Left lung (tissue), 4 donors: ENCODE measurements at regions not wholly inside any gene's neighbourhood (a gene's known extent, or its start where the extent isn't known, plus 50 kb on each side); places are given as distances from the start of the nearest gene placed in this dataset.

ENCODE experiments used
- ATAC-seq: fragments of 200-7000 bp; cut with Tn5 transposase; one replicate; pipeline ENCODE4 v1.9.1; 2020; ENCODE audit warnings: moderate library complexity
- DNase-seq, 4 donors: peaks; one replicate each; pipeline ENCODE4 v3.0.0-alpha.2; 2013 to 2020
- H3K27ac ChIP-seq, 2 donors: fragments of 200-600 bp; sonication (generic) in 1 of 2; one replicate each; pipeline versions ENCODE4 v1.5.0 to v1.8.0; 2020 to 2021
- H3K27me3 ChIP-seq, 2 donors: fragments of 200-600 bp; sonication (generic) in 1 of 2; one replicate each; pipeline versions ENCODE4 v1.5.0 to v1.8.0; 2020 to 2021
- H3K36me3 ChIP-seq, 2 donors: fragments of 200-600 bp; sonication (generic) in 1 of 2; one replicate each; pipeline versions ENCODE4 v1.5.0 to v1.8.0; 2020 to 2021
- H3K4me1 ChIP-seq, 2 donors: fragments of 200-600 bp; one replicate each; pipeline ENCODE4 v1.8.0; 2021
- H3K4me3 ChIP-seq, 2 donors: fragments of 200-600 bp; sonication (generic) in 1 of 2; one replicate each; pipeline versions ENCODE4 v1.5.0 to v1.8.0; 2020 to 2021; ENCODE audit warnings: mild to moderate bottlenecking in 1 of 2
- H3K9me3 ChIP-seq, 2 donors: fragments of 200-600 bp; sonication (generic) in 1 of 2; one replicate each; pipeline versions ENCODE4 v1.5.0 to v1.8.0; 2020 to 2021
- intact Hi-C, 2 donors: fragments of 100-400 bp; cut with DNase I; formaldehyde crosslinking; loops; one replicate each; pipeline versions ENCODE4 v1.11.2 to v1.14.2; 2022
- TF ChIP-seq, protein P1 (sequence below), 2 donors: fragments of 200-600 bp; sonication (generic) in 1 of 2; IDR thresholded peaks; one replicate each; pipeline versions ENCODE4 v1.5.0 to v1.8.0; 2021; ENCODE audit warnings: antibody characterized with exemption in 2 of 2
- donor health status: DM: no; HTN: yes; CAD: no.
- donor health status: DM: no; HTN: no; CAD: no.

DNA sequence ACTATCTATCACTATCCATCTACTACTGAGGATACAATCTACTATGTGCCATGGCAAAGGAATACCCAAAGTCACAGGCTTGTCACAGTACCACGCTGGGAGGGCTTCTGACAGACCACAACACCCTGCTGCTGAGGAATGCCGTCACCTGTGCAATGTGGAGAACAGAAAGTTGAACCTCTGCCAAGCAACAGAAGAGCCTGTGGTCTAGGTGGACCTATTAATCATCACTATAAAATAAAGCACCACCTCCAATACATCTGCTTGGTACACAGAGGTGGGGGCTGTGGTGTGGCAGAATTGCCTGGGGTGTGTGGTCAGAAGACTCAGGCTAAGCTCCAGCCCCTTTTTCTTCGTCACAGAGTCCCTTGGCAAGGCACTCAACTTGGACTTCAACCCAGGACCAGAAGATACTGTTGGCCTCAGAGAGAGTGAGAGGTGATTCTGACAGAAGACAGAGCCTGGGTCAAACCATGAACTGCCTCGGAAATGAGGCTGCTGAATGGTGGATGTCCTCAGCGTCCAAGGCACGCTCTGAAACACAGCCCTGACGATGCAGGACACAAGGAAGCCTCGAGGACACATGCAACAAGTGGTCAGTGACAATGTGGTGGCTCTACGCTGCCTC is 189.4 kb upstream of the CHRNA7 start:
- no peak overlapping the region for H3K4me3 ChIP-seq
- ATAC-seq = no peak
- no peak for DNase-seq
- H3K36me3 ChIP-seq = no peaks in the 10 kb centered on the region
- H3K9me3 ChIP-seq = no peaks in the 10 kb centered on the region
- TF ChIP-seq, protein P1, sequence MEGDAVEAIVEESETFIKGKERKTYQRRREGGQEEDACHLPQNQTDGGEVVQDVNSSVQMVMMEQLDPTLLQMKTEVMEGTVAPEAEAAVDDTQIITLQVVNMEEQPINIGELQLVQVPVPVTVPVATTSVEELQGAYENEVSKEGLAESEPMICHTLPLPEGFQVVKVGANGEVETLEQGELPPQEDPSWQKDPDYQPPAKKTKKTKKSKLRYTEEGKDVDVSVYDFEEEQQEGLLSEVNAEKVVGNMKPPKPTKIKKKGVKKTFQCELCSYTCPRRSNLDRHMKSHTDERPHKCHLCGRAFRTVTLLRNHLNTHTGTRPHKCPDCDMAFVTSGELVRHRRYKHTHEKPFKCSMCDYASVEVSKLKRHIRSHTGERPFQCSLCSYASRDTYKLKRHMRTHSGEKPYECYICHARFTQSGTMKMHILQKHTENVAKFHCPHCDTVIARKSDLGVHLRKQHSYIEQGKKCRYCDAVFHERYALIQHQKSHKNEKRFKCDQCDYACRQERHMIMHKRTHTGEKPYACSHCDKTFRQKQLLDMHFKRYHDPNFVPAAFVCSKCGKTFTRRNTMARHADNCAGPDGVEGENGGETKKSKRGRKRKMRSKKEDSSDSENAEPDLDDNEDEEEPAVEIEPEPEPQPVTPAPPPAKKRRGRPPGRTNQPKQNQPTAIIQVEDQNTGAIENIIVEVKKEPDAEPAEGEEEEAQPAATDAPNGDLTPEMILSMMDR (IDR thresholded peaks at IDR 0.05) = no peak
- H3K4me1 ChIP-seq = no peaks in the 10 kb centered on the region
- intact Hi-C loops = no loop called here
- H3K27ac ChIP-seq = no peak overlapping the region
- H3K27me3 ChIP-seq = no peaks in the 10 kb centered on the region

DNA sequence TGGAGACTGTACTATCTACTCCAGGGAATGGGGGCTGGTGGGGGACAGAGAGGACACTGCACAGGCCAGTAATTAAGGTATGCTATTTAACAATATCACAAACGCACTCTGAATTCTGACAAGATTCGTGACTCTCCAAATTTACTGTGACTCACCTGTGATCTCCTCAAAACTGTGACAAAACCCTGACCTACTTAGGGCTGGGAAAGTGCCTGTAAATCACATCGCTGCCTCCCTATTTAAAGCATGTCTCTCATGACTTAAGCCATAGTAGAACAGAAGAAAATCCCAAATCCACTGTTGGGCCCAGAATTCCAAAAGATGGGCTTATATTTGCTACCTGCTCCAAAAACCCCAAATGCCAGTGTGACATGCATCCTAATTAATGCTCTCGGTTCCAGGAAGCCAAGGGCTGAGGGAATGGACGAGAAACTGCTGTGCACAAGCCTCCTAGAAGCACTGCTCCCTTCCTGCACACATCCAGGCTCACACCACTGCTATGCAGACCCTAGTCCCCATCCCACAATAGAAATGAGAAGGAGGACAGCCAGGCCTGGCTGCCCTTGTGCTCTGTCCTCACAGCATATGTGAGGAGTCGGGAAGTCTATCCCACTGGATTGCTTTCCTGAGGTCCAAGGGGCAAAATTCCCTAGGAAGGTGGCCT is 187.7 kb upstream of the CHRNA7 start:
- no peaks in the 10 kb centered on the region for H3K4me1 ChIP-seq
- intact Hi-C loops = no loop called here

DNA sequence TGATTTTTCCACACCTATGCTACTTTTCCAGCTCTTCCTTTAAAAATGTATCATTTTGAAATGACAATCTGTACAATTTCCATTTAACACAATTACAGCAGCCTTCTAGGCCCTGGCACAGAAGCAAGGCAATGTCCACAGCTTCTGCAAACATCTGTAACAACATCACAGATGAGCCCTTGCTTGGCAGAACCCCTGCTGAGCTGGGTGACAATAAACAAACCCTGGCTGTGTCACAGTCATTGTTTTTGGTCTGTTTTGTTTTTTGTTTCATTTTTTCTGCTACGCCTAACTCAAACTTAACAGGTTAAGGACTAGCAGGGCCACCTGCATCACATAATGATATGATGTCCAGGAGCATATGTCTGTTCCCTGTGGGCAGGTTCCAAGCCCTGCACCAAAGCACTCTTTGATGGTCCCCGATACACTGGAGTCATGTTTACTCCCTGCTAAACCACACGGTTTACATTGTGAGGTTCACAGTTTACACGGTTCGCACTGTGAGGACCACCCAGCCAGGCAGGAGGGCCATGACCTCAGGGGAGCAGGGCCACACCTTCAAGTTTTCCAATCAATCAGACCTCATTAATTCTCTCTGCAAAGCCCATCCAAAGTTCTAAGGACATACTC is 186.8 kb upstream of the CHRNA7 start:
- Histone ChIP-seq H3K4me3 (no peak overlapping the region), H3K27ac (no peak overlapping the region), H3K27me3 (no peaks in the 10 kb centered on the region), H3K4me1 (no peaks in the 10 kb centered on the region), H3K36me3 (no peaks in the 10 kb centered on the region), H3K9me3 (no peaks in the 10 kb centered on the region)
- intact Hi-C loops = no loop called here
- ATAC-seq (no peak), DNase-seq (no peak)
- TF ChIP-seq, protein P1 (IDR thresholded peaks at IDR 0.05) = no peak

More for the DNA sequence above, 187.7 kb upstream of the CHRNA7 start:
- Histone ChIP-seq H3K27me3 (no peaks in the 10 kb centered on the region), H3K4me3 (no peak overlapping the region), H3K9me3 (no peaks in the 10 kb centered on the region), H3K36me3 (no peaks in the 10 kb centered on the region), H3K27ac (no peak overlapping the region)
- DNase-seq = no peak
- TF ChIP-seq, protein P1 (IDR thresholded peaks at IDR 0.05) = no peak
- ATAC-seq = no peak

DNA sequence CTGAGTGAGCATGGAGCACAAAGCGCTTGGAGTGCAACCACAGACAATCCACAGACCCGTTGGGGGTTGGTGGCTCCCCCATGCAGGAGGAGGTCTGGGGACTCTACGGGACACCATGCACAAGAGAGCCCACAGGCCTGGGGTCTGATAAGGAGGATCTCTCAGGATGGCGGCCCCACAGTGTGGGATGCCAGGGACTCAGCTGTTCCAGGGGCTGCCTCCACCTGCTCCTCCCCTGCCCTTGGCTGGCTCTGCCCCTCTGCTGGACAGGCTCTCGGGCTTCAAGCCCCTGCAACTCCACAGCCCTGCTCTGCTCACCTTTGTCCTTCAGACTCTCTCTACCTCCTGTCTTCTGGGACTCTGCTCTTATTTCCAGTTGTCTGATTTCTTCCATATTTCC is 184.5 kb upstream of the CHRNA7 start:
- Histone ChIP-seq H3K4me3 (no peak overlapping the region), H3K4me1 (no peaks in the 10 kb centered on the region), H3K27me3 (no peaks in the 10 kb centered on the region), H3K9me3 (peaks cover 0 to 8% of the 10 kb centered on the region in 2 donors), H3K36me3 (no peaks in the 10 kb centered on the region), H3K27ac (no peak overlapping the region)
- TF ChIP-seq, protein P1 (IDR thresholded peaks at IDR 0.05) = no peak
- ATAC-seq (no peak), DNase-seq (no peak)
- intact Hi-C loops = no loop called here

DNA sequence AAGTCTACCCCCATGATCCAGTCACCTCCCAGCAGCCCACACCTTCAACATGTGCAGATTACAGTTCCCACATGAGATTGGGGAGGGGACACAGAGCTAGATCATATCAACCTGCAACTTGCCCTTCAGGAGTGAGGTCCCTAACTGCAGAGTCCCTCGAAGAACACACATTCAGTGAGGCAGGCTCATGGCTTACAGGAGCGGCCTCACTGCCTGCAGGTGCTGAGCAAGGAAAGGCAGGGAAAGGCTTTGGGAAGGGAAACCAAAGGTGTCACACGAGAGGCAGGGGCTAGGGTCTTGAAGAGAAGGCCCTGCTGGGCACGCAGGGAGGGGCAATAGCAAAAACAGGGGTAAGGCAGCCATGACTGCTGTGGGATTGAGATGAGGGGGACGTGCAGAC is 182.4 kb upstream of the CHRNA7 start:
- H3K27me3 ChIP-seq = no peaks in the 10 kb centered on the region
- no peak overlapping the region for H3K27ac ChIP-seq
- intact Hi-C loops = no loop called here
- DNase-seq (no peak), ATAC-seq (no peak)
- TF ChIP-seq, protein P1 (IDR thresholded peaks at IDR 0.05) = no peak
- H3K4me1 ChIP-seq = no peaks in the 10 kb centered on the region
- H3K4me3 ChIP-seq = no peak overlapping the region
- peaks cover 0 to 13% of the 10 kb centered on the region in 2 donors for H3K9me3 ChIP-seq
- H3K36me3 ChIP-seq = no peaks in the 10 kb centered on the region
